GM13976 (cell line): ENCODE measurements at regions not wholly inside any gene's neighbourhood (a gene's known extent, or its start where the extent isn't known, plus 50 kb on each side); places are given as distances from the start of the nearest gene placed in this dataset.
"Not testable (repeated sequence)": the region's sequence is repeated elsewhere in the genome, so short reads cannot be mapped to it uniquely, and the experiment has no call there.

Experiments
- DNase-seq: peaks from one replicate; pipeline ENCODE4 v3.0.0; 2012; ENCODE audit warnings: low spot score
- in situ Hi-C: fragments of 300-500 bp; cut with MboI; formaldehyde crosslinking; loops from one replicate; pipeline ENCODE4 v1.12.0; 2022; ENCODE audit warnings: low sequenced_read_pairs, mixed read lengths, inconsistent platforms; ENCODE audit not compliant: unreplicated experiment
- TF ChIP-seq, protein P1 (sequence below): IDR thresholded peaks from 2 replicates; pipeline ENCODE4 v1.5.1; 2012; ENCODE audit warnings: borderline replicate concordance, mild to moderate bottlenecking; ENCODE audit not compliant: insufficient read depth; ENCODE audit errors: extremely low read depth, missing control alignments, control extremely low read depth

DNA sequence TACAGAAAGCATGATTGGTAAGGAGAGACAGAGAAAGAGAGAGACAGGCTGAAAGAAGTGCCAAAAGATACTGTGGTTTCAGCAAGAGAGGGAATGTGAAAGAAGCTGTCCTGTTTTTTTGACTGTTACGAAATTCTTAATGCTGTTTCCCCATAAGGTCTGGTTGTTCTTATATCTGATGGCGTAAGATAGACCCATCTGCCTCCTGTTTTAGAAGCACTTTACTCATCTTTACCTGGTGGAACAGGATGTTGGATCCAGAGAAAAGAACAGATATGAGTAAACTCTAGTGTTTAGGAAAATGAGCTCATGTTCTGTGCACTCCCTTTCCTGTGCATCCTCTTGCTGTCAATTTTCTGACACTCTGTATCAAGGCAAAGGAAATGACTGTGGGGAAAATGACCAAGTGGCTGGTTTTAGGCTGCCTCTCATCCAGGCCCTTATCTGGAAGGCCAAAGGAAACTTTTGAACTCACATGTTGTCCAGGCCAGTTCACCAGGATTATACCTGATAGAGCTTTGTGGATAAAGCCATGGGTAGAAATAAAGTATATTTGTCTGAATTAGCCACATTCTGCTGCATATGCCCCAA lies 311.7 kb upstream of the HTR2C start:
- in situ Hi-C loops: no loop called here
- no peak for DNase-seq
- TF ChIP-seq, protein P1, sequence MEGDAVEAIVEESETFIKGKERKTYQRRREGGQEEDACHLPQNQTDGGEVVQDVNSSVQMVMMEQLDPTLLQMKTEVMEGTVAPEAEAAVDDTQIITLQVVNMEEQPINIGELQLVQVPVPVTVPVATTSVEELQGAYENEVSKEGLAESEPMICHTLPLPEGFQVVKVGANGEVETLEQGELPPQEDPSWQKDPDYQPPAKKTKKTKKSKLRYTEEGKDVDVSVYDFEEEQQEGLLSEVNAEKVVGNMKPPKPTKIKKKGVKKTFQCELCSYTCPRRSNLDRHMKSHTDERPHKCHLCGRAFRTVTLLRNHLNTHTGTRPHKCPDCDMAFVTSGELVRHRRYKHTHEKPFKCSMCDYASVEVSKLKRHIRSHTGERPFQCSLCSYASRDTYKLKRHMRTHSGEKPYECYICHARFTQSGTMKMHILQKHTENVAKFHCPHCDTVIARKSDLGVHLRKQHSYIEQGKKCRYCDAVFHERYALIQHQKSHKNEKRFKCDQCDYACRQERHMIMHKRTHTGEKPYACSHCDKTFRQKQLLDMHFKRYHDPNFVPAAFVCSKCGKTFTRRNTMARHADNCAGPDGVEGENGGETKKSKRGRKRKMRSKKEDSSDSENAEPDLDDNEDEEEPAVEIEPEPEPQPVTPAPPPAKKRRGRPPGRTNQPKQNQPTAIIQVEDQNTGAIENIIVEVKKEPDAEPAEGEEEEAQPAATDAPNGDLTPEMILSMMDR: no peak

DNA sequence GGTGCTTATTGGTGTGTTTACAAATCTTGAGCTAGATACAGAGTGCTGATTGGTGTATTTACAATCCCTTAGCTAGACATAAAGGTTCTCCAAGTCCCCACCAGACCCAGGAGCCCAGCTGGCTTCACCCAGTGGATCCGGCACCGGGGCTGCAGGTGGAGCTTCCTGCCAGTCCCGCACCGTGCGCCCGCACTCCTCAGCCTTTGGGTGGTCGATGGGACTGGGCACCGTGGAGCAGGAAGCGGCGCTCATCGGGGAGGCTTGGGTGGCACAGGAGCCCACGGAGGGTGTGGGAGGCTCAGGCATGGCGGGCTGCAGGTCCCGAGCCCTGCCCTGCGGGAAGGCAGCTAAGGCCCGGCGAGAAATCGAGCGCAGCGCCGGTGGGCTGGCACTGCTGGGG lies 313.5 kb upstream of the HTR2C start:
- DNase-seq, in situ Hi-C loops: not testable (repeated sequence)

DNA sequence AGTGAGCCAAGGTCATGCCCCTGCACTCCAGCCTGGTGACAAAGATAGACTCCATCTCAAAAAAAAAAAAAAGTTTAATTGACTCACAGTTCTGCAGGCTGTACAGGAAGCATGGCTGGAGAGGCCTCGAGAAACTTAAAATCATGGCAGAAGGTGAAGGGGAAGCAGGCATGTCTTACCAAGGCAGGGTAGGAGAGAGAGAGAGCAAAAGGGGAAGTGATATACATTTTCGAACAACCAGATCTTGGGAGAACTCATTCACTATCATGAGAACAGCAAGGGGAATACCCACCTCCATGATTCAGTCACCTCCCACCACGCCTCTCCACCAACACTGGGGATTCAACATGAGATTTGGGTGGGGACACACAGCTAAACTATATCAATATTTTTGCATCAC lies 315.2 kb upstream of the HTR2C start:
- in situ Hi-C loops: no loop called here
- TF ChIP-seq, protein P1: no peak
- DNase-seq: no peak

DNA sequence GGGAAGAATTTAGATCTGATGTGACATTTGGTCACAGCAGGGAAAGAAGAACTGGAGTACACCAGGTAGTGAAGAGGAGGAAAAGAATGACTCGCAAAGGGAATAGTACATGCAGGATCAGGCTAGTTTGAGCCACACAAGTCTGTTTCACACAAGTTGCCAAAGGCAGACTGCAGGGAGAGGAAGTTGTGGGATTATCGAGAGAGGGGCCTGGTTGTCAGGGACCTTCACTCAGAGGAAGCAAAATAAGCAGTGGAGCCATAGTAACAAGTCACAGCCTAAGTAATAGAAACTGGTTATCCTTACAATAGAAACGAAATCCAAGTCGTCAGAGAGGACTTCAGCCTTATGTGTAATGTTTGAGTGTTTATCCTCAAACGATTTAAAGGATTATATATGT lies 316.7 kb upstream of the HTR2C start:
- TF ChIP-seq, protein P1: no peak
- in situ Hi-C loops: no loop called here
- DNase-seq: no peak

DNA sequence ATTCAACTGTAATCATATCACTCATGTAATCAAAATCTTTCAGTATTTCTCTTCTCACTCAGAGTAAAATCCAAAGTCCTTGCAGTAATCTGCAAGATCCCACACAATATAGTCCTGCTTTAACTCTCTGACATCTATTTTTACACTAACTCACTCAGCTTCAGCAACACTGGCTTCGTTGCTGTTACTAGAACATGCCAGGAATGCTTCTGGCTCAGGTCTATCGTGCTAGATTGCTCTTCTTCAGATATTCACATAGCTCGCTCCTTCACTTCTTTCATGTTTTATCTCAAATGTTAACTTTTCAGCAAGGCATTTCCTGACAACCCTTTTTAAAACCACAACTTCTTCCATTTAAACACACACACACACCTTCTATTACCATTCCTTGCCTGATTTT lies 331.7 kb upstream of the HTR2C start:
- TF ChIP-seq, protein P1: no peak
- in situ Hi-C loops: no loop called here
- DNase-seq: no peak

DNA sequence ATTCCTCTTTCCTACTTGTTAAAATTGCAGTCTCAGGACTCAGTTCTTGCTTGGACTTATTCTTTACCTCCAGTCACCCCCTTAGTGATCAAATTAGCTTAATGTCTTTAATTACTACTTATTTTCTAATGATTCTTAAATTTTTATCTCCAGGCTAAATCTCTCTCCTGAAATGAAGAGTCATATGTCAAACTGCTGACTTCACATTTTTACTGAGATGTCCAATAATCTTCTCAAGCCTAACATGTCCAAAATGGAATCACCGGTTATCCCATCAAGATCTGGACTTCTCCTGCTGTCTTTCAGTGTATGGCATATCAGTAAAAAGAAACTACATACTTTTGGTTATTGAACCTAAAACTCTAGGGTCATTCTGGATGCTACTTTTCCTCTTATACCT lies 332.3 kb upstream of the HTR2C start:
- TF ChIP-seq, protein P1: no peak
- no peak for DNase-seq
- in situ Hi-C loops: no loop called here

DNA sequence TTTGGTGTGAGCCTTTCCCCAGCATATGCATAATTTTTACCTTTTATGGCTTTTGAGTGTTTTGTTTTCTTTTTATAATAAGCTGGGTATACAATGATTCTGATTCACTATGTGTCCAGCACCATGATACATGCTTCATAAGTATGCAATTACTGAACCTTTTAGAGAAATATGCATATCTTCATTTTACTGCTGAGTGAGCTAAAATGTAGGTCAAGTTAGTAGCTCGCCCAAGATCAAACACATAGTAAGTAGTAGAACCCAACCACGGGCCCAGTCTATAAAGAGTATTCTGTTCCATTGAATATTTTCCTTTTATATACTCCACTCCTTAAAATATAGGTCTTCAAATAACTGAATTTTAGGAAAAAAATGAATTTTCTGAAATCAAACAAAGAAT lies 362.4 kb upstream of the HTR2C start:
- TF ChIP-seq, protein P1: no peak
- no peak for DNase-seq
- in situ Hi-C loops: no loop called here
